Smooth muscle cell of the brain vasculature (primary cell): ENCODE measurements at regions not wholly inside any gene's neighbourhood (a gene's known extent, or its start where the extent isn't known, plus 50 kb on each side); places are given as distances from the start of the nearest gene placed in this dataset.

Source experiments
- DNase-seq: peaks from one replicate; pipeline ENCODE4 v3.0.0-alpha.2; 2012; ENCODE audit warnings: low read depth, low spot score

- DNase-seq: no peak
Measured at GRCh38 chr15:39173426-39173825, 407.5 kb upstream of the THBS1 start.

GRCh38 chr15:39174332-39174731 is 406.5 kb upstream of the THBS1 start:
- DNase-seq: no peak

GRCh38 chr15:39176030-39176429 is 404.8 kb upstream of the THBS1 start:
- no peak for DNase-seq

- no peak for DNase-seq
Measured at GRCh38 chr15:39177561-39177960, 403.3 kb upstream of the THBS1 start.

GRCh38 chr15:39180030-39180429 is 400.8 kb upstream of the THBS1 start:
- no peak for DNase-seq

GRCh38 chr15:39180483-39180933 is 400.4 kb upstream of the THBS1 start:
- DNase-seq: no peak

- no peak for DNase-seq
Measured at GRCh38 chr15:39181056-39181747, 399.7 kb upstream of the THBS1 start.

GRCh38 chr15:39181940-39182339 is 398.9 kb upstream of the THBS1 start:
- no peak for DNase-seq

- no peak for DNase-seq
Measured at GRCh38 chr15:39183164-39183881, 397.6 kb upstream of the THBS1 start.

GRCh38 chr15:39184701-39185390 is 396.0 kb upstream of the THBS1 start:
- no peak for DNase-seq

- no peak for DNase-seq
Measured at GRCh38 chr15:39188314-39188713, 392.6 kb upstream of the THBS1 start.

- peak; percentile 75 for DNase-seq
Measured at GRCh38 chr15:39188930-39189329, 391.9 kb upstream of the THBS1 start.

GRCh38 chr15:39191871-39192291 is 389.0 kb upstream of the THBS1 start:
- DNase-seq: no peak

GRCh38 chr15:39192351-39192750 is 388.5 kb upstream of the THBS1 start:
- DNase-seq: no peak

- no peak for DNase-seq
Measured at GRCh38 chr15:39192979-39193560, 387.8 kb upstream of the THBS1 start.

GRCh38 chr15:39193611-39194010 is 387.3 kb upstream of the THBS1 start:
- no peak for DNase-seq

GRCh38 chr15:39194106-39194830 is 386.6 kb upstream of the THBS1 start:
- peak; percentile 56 for DNase-seq

GRCh38 chr15:39195961-39196486 is 384.9 kb upstream of the THBS1 start:
- no peak for DNase-seq

- no peak for DNase-seq
Measured at GRCh38 chr15:39198044-39199000, 382.6 kb upstream of the THBS1 start.

GRCh38 chr15:39199076-39199475 is 381.8 kb upstream of the THBS1 start:
- DNase-seq: no peak
